GM12891 (cell line): ENCODE measurements at regions not wholly inside any gene's neighbourhood (a gene's known extent, or its start where the extent isn't known, plus 50 kb on each side); places are given as distances from the start of the nearest gene placed in this dataset.

Experiments
- POLR2A ChIP-seq: IDR thresholded peaks from 2 replicates; pipeline ENCODE4 v1.6.1; 2011; ENCODE audit warnings: low read depth, low read length, control low read depth
- POLR2AphosphoS5 ChIP-seq: IDR thresholded peaks from 2 replicates; pipeline ENCODE4 v1.6.1; 2011; ENCODE audit warnings: low read depth, low read length, control low read depth
- POU2F2 ChIP-seq: IDR thresholded peaks from 2 replicates; pipeline ENCODE4 v1.6.1; 2011; ENCODE audit warnings: low read depth, mild to moderate bottlenecking, control low read depth, low read length, moderate library complexity
- SPI1 ChIP-seq: IDR thresholded peaks from 2 replicates; pipeline ENCODE4 v1.6.1; 2011; ENCODE audit warnings: low read depth, low read length, control low read depth

DNA sequence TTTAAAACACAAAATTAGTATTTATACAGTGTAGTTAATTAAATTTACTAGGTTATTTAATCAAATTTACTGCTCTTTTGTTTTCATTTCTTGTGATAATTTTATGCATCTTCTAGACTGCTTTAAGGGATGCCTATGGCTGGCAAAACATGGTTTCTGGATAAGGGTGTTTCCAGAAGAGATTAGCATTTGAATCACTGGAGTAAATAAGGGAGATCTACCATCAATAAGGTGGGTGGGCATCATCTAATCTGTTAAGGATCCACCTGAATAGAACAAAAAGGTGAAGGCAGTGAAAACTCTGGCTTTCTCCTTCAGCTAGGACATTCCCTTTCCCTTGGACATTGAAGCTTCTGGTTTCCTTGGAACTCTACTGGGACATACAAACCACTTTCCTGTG is 146.2 kb upstream of the LAMA2 start:
- TF ChIP-seq POLR2A (no peak), POLR2AphosphoS5 (no peak), SPI1 (no peak), POU2F2 (no peak)
